ENCODE measurements at regions not wholly inside any gene's neighbourhood (a gene's known extent, or its start where the extent isn't known, plus 50 kb on each side); places are given as distances from the start of the nearest gene placed in this dataset.
"Not testable (repeated sequence)": the region's sequence is repeated elsewhere in the genome, so short reads cannot be mapped to it uniquely, and the experiment has no call there.

DNA sequence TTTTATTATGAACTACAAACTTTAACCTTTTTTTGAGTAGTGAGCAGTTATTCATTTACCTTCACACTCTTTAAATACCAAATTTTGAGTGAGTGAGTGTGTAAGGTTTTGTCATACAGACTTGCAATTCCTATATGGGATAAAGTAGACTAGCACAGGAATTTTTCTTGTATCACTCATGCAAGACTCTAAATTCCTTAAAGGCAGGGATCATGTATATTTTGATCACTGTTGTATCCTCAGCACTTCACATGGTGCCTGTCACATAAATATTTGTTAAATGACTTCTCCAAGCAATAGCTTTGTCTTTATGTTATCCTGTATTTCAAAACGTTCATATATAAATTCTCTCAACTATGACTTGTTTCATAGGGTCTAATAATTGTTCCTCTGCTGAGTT is 119.1 kb upstream of the NBPF19 start:
- not testable (repeated sequence) for ATAC-seq, H3K4me1 Mint-ChIP-seq, H3K9me3 Mint-ChIP-seq, H3K4me3 Mint-ChIP-seq, H3K27me3 Mint-ChIP-seq, H3K27ac Mint-ChIP-seq, DNase-seq

- not testable (repeated sequence) for H3K4me1 Mint-ChIP-seq, ATAC-seq
Measured at GRCh38 chr1:149356152-149356551, 118.7 kb upstream of the NBPF19 start.

GRCh38 chr1:149360351-149360750 is 114.5 kb upstream of the NBPF19 start:
- not testable (repeated sequence) for H3K27me3 Mint-ChIP-seq, H3K4me1 Mint-ChIP-seq, ATAC-seq, H3K27ac Mint-ChIP-seq, DNase-seq, H3K4me3 Mint-ChIP-seq, H3K9me3 Mint-ChIP-seq

More at GRCh38 chr1:149356152-149356551, 118.7 kb upstream of the NBPF19 start:
- not testable (repeated sequence) for H3K27me3 Mint-ChIP-seq, H3K4me3 Mint-ChIP-seq, H3K9me3 Mint-ChIP-seq, DNase-seq, H3K27ac Mint-ChIP-seq

DNA sequence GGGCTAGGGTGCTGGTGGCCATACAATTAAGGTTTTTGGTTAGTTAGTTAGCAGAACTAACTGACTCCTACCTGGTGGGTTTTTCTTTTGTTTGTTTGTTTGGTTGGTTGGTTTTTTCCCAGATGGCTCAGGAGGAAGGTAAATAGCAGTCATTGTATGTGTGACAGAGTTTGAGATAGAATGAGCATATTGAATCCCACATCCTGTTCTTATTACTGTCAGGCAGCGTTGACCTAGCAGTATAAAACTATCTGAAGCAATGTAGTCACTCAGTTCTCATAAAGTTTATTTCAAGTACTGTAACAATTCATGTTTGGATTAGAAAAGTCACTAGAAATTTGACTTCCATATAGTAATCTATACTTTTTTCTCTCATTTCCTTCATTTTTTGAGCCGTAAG is 113.5 kb upstream of the NBPF19 start:
- not testable (repeated sequence) for H3K4me1 Mint-ChIP-seq, H3K27ac Mint-ChIP-seq, H3K4me3 Mint-ChIP-seq, H3K27me3 Mint-ChIP-seq, ATAC-seq, H3K9me3 Mint-ChIP-seq, DNase-seq

DNA sequence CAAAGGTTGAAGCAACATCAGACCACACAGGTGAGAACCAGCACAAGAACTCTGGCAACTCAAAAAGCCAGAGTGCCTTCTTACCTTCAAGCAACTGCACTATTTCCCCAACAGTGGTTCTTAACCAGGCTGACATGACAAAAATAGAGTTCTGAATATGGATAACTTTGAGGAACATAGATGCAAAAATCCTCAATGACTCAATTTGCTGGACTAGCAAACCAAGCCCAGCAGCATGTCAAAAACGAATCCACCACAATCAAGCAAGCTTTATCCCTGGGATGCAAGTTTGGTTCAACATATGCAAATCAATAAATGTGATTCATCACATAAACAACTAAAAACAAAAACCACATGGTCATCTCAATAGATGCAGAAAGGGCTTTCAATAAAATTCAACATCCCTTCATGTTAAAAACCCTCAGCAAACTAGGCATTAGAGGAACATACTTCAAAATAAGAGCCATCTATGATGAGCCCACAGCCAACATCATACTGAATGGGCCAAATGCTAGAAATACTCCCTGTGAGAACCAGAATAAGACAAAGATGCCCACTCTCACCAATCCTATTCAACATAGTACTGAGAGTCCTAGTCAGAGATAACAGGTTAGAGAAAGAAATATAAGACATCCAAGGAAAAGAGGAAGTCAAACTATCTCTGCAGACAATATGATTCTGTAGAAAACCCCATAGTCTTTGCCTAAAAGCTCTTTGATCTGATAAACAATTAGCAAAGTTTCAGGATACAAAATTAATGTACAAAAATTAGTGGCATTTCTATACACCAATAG is 110.5 kb upstream of the NBPF19 start:
- H3K4me1 Mint-ChIP-seq, H3K27ac Mint-ChIP-seq, ATAC-seq, H3K4me3 Mint-ChIP-seq, DNase-seq, H3K27me3 Mint-ChIP-seq, H3K9me3 Mint-ChIP-seq: not testable (repeated sequence)

DNA sequence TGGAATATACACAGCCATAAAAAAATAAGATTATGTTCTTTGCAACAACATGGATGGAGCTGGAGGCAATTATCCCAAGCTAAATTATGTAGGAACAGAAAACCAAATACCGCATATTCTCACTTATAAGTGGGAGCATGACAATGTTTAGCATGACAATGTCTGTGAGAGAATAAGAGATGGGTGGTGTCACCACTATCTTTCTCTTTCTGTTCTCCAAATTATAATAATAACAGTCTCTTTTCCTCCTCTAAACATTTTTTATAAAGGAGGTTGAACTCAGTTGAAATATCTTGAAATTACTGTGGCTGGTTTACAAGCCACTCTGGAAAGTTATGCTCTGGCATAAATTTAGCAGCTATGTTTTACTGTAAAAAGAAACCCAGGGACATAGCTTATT is 108.4 kb upstream of the NBPF19 start:
- H3K27ac Mint-ChIP-seq, H3K4me1 Mint-ChIP-seq, H3K27me3 Mint-ChIP-seq, H3K9me3 Mint-ChIP-seq, ATAC-seq, DNase-seq, H3K4me3 Mint-ChIP-seq: not testable (repeated sequence)

- DNase-seq, H3K4me1 Mint-ChIP-seq, ATAC-seq, H3K27ac Mint-ChIP-seq, H3K4me3 Mint-ChIP-seq, H3K27me3 Mint-ChIP-seq, H3K9me3 Mint-ChIP-seq: not testable (repeated sequence)
Measured at GRCh38 chr1:149367472-149368044, 107.3 kb upstream of the NBPF19 start.

DNA sequence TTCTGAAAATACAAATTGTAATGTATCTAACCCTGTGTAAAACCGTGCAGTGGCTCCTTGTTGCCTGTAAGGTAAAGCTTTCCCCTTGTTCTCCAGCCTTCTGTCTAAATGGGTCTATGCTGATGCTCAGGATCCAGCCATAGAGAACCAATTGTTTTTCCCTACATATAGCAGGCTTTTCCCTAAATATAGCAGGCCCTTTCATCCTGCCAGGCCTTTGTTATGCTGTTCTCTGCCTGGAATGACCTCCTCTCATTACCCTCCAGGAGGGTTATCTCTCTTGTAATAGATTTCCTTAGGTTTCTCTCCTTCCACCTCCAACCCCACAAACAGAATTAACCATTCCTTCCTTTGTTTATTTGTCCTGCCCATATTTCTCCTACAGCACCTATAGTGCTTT is 106.5 kb upstream of the NBPF19 start:
- H3K4me1 Mint-ChIP-seq, H3K27ac Mint-ChIP-seq, H3K9me3 Mint-ChIP-seq, H3K27me3 Mint-ChIP-seq, DNase-seq, ATAC-seq, H3K4me3 Mint-ChIP-seq: not testable (repeated sequence)

GRCh38 chr1:149369081-149369480 is 105.8 kb upstream of the NBPF19 start:
- ATAC-seq, H3K27ac Mint-ChIP-seq, H3K4me1 Mint-ChIP-seq: not testable (repeated sequence)

GRCh38 chr1:149371955-149372354 is 102.9 kb upstream of the NBPF19 start:
- peak; percentile 98 for ATAC-seq
- H3K9me3 Mint-ChIP-seq, H3K27ac Mint-ChIP-seq, H3K4me1 Mint-ChIP-seq, H3K4me3 Mint-ChIP-seq, H3K27me3 Mint-ChIP-seq, DNase-seq: not testable (repeated sequence)

More at GRCh38 chr1:149369081-149369480, 105.8 kb upstream of the NBPF19 start:
- DNase-seq, H3K27me3 Mint-ChIP-seq, H3K4me3 Mint-ChIP-seq, H3K9me3 Mint-ChIP-seq: not testable (repeated sequence)

DNA sequence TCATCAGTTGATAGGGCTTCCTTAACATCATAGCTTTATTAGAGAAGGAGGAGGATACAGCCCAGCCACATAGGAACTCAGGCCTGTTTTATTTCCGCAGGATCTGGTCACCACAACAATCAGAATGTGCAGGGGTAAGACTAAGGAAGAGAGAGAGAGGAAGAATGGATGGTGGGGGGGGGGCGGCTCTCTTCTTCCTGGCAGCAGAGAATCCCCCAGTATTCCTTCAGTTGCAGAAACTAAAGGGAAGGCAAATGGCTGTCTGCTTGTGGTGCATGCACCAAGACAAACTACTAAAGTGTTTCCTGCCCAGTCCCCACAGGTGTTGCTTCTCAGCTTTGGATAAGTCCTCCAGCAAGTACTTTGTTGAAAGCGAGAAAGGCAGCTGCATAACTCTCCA is 96.4 kb upstream of the NBPF19 start:
- not testable (repeated sequence) for H3K27me3 Mint-ChIP-seq, H3K9me3 Mint-ChIP-seq

GRCh38 chr1:149390173-149390926 is 84.5 kb upstream of the NBPF19 start:
- peak; percentile 70 to 72 for DNase-seq
- not testable (repeated sequence) for H3K9me3 Mint-ChIP-seq, H3K27me3 Mint-ChIP-seq
- Mint-ChIP-seq H3K27ac (peak overlapping the region in 1 of 2 donors; percentile 34), H3K4me3 (peak overlapping the region; percentile 86 to 90), H3K4me1 (peaks cover 11% of the 10 kb centered on the region)
- ATAC-seq = peak; percentile 92

More for the DNA sequence above, 96.4 kb upstream of the NBPF19 start:
- not testable (repeated sequence) for DNase-seq, H3K4me1 Mint-ChIP-seq, H3K27ac Mint-ChIP-seq, H3K4me3 Mint-ChIP-seq, ATAC-seq

- H3K4me3 Mint-ChIP-seq = peak overlapping the region in 1 of 2 donors; percentile 75
- DNase-seq, H3K27ac Mint-ChIP-seq, H3K9me3 Mint-ChIP-seq, H3K27me3 Mint-ChIP-seq: not testable (repeated sequence)
- H3K4me1 Mint-ChIP-seq = peaks cover 11% of the 10 kb centered on the region
- peak; percentile 76 for ATAC-seq
Measured at GRCh38 chr1:149390931-149391330, 83.9 kb upstream of the NBPF19 start.

GRCh38 chr1:149395802-149396201 is 79.0 kb upstream of the NBPF19 start:
- DNase-seq, H3K9me3 Mint-ChIP-seq, ATAC-seq, H3K27ac Mint-ChIP-seq, H3K4me3 Mint-ChIP-seq, H3K27me3 Mint-ChIP-seq: not testable (repeated sequence)
- H3K4me1 Mint-ChIP-seq = peaks cover 12% of the 10 kb centered on the region

GRCh38 chr1:149398527-149398926 is 76.3 kb upstream of the NBPF19 start:
- H3K4me3 Mint-ChIP-seq = peak overlapping the region; percentile 64 to 66
- ATAC-seq, DNase-seq, H3K27me3 Mint-ChIP-seq, H3K9me3 Mint-ChIP-seq: not testable (repeated sequence)
- H3K27ac Mint-ChIP-seq = peak overlapping the region in 1 of 2 donors; percentile 76
- H3K4me1 Mint-ChIP-seq = peaks cover 12% of the 10 kb centered on the region

DNA sequence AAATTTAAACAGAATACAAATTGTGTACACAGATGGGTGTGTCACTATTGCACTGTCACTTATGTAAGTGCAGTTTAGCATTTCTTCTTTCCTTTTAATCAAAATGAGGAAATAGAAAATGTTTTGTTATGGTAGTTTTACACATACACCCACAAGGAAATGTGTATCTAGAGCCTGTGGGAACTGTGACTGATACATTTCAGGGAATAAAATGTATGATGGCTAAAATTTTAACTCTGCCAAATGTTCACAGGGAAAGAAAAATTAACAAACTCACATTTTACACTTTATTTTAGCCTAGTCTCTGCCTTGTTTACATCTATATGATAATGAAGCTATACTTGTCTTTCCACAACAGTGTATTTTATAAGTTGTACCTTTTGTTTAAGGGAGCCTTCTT is 66.4 kb upstream of the NBPF19 start:
- ATAC-seq, DNase-seq, H3K27ac Mint-ChIP-seq, H3K4me1 Mint-ChIP-seq, H3K4me3 Mint-ChIP-seq, H3K9me3 Mint-ChIP-seq, H3K27me3 Mint-ChIP-seq: not testable (repeated sequence)
